ENCODE measurements at regions not wholly inside any gene's neighbourhood (a gene's known extent, or its start where the extent isn't known, plus 50 kb on each side); places are given as distances from the start of the nearest gene placed in this dataset.
"Not testable (repeated sequence)": the region's sequence is repeated elsewhere in the genome, so short reads cannot be mapped to it uniquely, and the experiment has no call there.

DNA sequence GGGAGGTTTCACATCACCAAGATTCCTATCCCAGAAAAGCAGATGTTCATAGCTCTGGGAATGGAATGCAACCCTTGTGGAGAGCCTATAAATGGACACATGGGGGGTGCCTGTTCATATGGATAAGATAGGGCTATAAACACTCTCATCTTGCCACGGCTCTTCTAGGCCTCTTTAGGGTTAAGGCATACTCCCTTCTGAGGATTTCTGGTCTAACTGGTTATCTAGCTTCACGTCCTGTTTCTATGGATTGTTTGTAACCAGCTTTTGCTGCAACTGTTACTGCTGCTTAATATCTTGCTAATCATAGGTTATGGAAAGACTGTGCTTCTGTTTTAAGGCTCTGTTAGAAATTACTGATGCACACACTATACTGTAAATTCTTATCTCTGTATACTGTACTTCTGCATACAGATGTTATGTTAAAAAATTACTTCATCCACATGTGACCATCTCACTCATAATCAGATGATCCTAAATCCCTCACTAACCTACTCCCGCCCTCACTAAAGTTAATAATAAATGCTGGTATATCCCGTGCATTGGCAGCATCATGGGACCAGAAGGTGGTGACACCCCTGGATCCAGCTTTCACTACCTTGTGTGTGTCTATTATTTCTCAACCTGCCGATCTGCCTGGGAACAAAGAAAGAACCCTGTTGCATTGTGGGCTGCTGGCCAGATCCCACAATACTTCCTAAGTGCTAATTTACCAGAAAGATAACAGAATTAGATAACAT, 68.7 kb downstream of the PRKAB2 start:
- intact Hi-C loops (cut with micrococcal nuclease); H4K20me1 ChIP-seq (replicated peaks; ENCODE audit: control insufficient read depth, insufficient read depth, low read length); CTCF ChIA-PET (ENCODE audit: low intra/inter-chr PET ratio); H3K79me2 ChIP-seq (ENCODE audit: control insufficient read depth, insufficient read depth, low read length); H3K4me3 ChIP-seq; H3K4me2 ChIP-seq (ENCODE audit: insufficient read depth, low read length); H2AFZ ChIP-seq (ENCODE audit: low read depth, low read length); H3K9me3 ChIP-seq (replicated peaks; ENCODE audit: control insufficient read depth, insufficient read depth, low read depth, low read length); H3K9ac ChIP-seq (ENCODE audit: insufficient read depth in 1 of 2, low read depth in 2 of 2, low read length in 2 of 2); FAIRE-seq; H3K36me3 ChIP-seq (ENCODE audit: control insufficient read depth, insufficient read depth, low read length); in situ Hi-C loops (cut with MboI); BruUV-seq (replicated peaks); H3K9me1 ChIP-seq (ENCODE audit: control insufficient read depth, insufficient read depth, low read length); H3K27ac ChIP-seq (ENCODE audit: extremely low read depth, low read depth, low read length); H3K4me1 ChIP-seq (replicated peaks in 1 of 2; ENCODE audit: control insufficient read depth in 2 of 2, insufficient read depth in 2 of 2, low read length in 2 of 2); DNase-seq (ENCODE audit: extremely low read depth in 1 of 4, low spot score in 3 of 4); ATAC-seq: not testable (repeated sequence)
- H3K27me3 ChIP-seq (ENCODE audit: control insufficient read depth in 2 of 2, insufficient read depth in 2 of 2, low read length in 2 of 2), result peaks cover 2 to 14% of the 10 kb centered on the region in 2 experiments; a peak in 4 of 5 replicates
- 0 out of 2 replicates have a peak, but pooled peaks have one; percentile 13 for TF ChIP-seq CBFA2T3 (IDR thresholded peaks at IDR 0.05)
- POLR2A ChIA-PET, result interaction anchor here (2.0 kb wide), 1 partner anchor 19 kb away, joined by 8 read pairs; no protein-coding TSS in a partner anchor
- 4% methylated on average over 4 of the region's 5 CpGs for WGBS (ENCODE audit: insufficient coverage, low coverage, missing lambda C conversion rate)

DNA sequence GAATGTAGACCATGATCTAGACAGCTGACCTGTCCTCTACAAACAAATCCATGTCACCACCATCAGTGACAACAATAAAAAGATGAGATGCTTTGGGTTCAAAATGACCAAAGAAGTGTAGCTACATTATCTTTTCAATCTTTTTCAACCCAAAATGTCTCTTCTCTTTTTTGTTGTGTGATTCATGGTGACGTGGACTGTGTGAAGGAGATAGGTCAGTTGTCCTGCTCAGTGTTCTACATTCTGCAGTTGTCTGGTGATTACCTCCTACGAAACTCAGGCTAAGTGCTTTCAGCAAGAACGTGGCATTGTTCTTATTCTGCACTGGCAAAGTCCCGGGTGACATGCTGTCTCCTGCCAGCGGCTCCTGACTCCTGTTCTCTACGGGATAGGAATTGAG, 73.1 kb downstream of the PRKAB2 start:
- intact Hi-C loops (cut with micrococcal nuclease), result loop anchor here (5.0 kb wide), 1 partner anchor 143 kb away; the partner anchor contains the start of gene CHD1L
- CTCF ChIA-PET (ENCODE audit: low intra/inter-chr PET ratio), result no interaction called here
- H3K27ac ChIP-seq (ENCODE audit: extremely low read depth, low read depth, low read length), result no peak overlapping the region
- no peaks in the 10 kb centered on the region for H4K20me1 ChIP-seq (replicated peaks; ENCODE audit: control insufficient read depth, insufficient read depth, low read length)
- H2AFZ ChIP-seq (ENCODE audit: low read depth, low read length), result 0 out of 2 replicates have a peak overlapping the region, but pooled peaks have one; percentile 11
- FAIRE-seq, result no peak
- WGBS (ENCODE audit: insufficient coverage, low coverage, missing lambda C conversion rate), result 4% methylated on average over 6 of the region's 6 CpGs
- no peaks in the 10 kb centered on the region for H3K9me1 ChIP-seq (ENCODE audit: control insufficient read depth, insufficient read depth, low read length)
- no peak overlapping the region for H3K4me2 ChIP-seq (ENCODE audit: insufficient read depth, low read length)
- in situ Hi-C loops (cut with MboI), result no loop called here
- TF ChIP-seq PREB (CRISPR knock-in tag; IDR thresholded peaks at IDR 0.05), result no peak
- no peak for TF ChIP-seq PHTF2 (CRISPR knock-in tag; IDR thresholded peaks at IDR 0.05)
- TF ChIP-seq FOSL1 (tag; conservative IDR thresholded peaks at IDR 0.05), result peak; percentile 96
- no peak overlapping the region for H3K9ac ChIP-seq (ENCODE audit: insufficient read depth in 1 of 2, low read depth in 2 of 2, low read length in 2 of 2)
- H3K4me3 ChIP-seq, result no peak overlapping the region
- peak in 1 of 4 experiments; percentile 17 for DNase-seq (ENCODE audit: extremely low read depth in 1 of 4, low spot score in 3 of 4)
- no peaks in the 10 kb centered on the region; a peak in 2 of 5 replicates for H3K27me3 ChIP-seq (ENCODE audit: control insufficient read depth in 2 of 2, insufficient read depth in 2 of 2, low read length in 2 of 2)
- no peaks in the 10 kb centered on the region for H3K36me3 ChIP-seq (ENCODE audit: control insufficient read depth, insufficient read depth, low read length)
- BruUV-seq (replicated peaks), result no TSS peak
- no peaks in the 10 kb centered on the region for H3K9me3 ChIP-seq (replicated peaks; ENCODE audit: control insufficient read depth, insufficient read depth, low read depth, low read length)
- POLR2A ChIA-PET, result interaction anchor here (1.0 kb wide), 1 partner anchor 18 kb away, joined by 3 read pairs; no protein-coding TSS in a partner anchor
- no peak for ATAC-seq
- peaks cover 0 to 6% of the 10 kb centered on the region in 2 experiments; a peak in 2 of 5 replicates for H3K4me1 ChIP-seq (replicated peaks in 1 of 2; ENCODE audit: control insufficient read depth in 2 of 2, insufficient read depth in 2 of 2, low read length in 2 of 2)
- no peaks in the 10 kb centered on the region for H3K79me2 ChIP-seq (ENCODE audit: control insufficient read depth, insufficient read depth, low read length)

All from K562 (cell line).